ENCODE measurements at regions not wholly inside any gene's neighbourhood (a gene's known extent, or its start where the extent isn't known, plus 50 kb on each side); places are given as distances from the start of the nearest gene placed in this dataset.

DNA sequence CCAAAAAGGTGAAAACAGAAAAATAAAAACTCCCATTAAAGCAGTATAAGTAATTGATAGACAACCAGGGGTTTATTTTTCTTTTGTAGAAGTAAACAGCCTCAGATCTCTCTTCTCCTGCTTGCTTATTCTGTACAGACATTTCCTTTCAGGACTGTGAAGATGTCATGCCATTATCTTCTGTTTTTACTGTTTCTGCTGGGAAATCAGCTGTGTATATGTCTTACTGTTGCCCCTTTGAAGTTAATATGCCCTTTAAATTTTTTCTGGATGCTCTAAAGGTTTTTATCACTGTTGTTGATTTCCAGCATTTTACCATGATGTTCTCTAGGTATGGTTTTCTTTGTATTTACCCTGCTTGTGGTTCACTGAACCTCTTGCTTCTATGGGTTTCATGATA, 199.5 kb downstream of the NXNL2 start:
- DNase-seq (ENCODE audit: low spot score), result no peak

DNA sequence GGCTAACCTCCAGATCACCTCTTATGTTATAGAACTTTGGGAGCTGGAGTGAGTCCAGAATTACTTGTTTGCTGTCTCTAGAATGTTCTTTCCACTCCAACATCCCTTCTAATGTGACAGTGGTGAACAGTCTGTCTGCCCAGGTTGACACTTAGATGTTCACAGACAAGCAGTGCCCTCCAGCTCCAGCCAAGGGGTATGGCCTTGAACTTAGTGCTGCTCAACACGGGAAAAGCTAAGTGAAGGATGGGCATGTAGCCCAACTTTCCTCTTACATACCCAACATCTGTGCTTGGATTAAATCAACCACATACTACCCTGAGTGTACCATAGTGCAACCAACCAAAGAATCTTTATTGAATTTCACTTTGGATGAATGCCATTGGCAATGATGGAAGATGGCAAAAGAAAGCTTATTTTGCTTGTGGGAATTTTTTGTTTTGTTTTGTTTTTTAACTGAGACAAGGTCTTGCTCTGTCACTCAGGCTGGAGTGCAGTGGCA, 201.2 kb downstream of the NXNL2 start:
- DNase-seq (ENCODE audit: low spot score), result no peak

DNA sequence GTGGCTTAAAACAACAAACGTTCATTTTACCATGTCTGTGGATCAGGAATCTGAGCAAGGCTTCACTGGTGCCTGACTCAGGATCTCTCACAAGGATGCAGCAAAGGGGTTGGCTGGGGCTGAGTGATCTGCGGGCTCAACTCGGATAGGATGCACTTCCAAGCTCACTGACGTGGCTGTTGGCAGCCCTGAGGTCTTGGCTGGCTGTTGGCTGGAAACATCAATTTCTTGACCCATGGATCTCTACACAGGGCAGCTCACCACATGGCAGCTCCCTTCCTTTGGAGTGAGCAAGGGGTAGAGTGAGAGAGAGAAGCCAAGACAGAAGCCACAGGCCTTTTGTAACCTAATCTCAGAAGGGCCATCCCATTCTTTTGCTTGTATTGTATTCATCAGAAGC, 202.1 kb downstream of the NXNL2 start:
- DNase-seq (ENCODE audit: low spot score), result no peak

DNA sequence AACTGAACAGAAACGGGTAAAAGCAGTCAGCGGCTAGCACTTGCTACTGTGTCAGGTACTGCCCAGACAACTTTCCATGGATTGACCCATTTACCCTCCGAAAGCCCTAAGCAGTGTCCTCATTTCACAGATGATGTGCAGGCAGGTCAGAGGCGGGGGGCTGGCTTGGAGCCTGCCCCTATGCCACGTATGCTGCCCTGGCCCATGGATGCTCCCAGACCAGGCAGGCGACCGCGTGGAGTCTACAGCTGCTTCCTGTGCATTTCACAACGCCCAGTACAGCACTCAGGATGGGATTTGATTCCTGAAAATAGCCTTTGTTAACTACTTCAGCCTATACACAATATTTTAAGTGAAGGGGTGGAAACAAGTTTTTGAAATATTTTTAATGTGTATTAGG, 202.9 kb downstream of the NXNL2 start:
- DNase-seq (ENCODE audit: low spot score), result no peak

DNA sequence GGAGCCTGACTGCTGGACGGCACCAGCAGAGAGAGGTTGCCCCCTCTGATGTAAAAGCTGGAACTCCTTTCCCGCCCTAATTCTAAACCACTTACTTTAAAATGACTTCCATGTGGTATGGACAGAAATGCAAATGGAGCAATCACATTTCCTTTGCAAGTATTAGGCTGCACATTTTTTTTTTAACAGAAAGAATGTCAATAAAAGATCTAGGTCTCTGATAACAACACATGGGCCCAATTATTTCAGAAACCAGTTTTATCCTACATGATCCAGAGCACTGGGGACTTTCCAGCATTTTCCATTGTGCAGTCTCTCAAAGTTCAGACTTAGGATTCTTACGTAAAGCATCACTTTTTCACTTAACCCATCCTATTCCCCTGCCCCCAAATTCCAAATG, 203.7 kb downstream of the NXNL2 start:
- DNase-seq (ENCODE audit: low spot score), result no peak

DNA sequence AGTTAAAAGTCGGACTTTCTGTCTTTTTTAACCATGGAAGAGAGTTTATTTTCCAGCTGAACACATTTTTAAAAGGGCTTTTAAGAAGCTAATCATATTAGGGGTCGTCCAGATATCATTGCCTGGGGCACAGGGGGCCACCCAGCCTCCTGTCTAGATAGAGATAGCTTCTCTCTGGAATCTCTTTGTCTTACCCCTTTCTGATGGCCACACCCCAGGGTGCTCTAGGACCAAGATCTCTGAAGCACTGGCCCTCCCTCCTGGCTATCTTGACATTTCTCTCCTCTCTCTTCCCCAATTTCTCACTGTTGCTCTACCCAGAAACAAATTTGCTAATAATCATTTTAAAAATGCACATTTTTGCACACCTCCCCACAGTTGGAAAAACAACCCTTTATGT, 204.4 kb downstream of the NXNL2 start:
- DNase-seq (ENCODE audit: low spot score), result no peak

DNA sequence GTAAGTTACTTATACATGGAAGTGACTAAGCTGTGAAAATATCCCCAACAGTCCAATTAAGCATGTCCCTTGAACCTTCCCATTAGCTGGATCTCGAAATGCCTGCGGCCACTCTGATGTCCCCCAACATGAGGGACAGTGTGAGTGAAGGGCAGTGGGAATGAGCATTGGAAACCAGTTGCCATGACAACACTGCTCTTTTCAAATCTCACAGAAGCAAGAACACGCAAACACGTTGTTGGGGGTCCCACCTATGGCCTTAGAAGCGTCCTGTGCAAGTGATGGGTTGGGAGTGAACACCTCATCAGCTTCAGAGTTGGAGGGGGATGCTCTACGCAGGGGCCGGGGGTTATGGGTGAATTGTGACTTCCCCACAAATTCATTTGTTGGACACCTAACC, 205.9 kb downstream of the NXNL2 start:
- no peak for DNase-seq (ENCODE audit: low spot score)

DNA sequence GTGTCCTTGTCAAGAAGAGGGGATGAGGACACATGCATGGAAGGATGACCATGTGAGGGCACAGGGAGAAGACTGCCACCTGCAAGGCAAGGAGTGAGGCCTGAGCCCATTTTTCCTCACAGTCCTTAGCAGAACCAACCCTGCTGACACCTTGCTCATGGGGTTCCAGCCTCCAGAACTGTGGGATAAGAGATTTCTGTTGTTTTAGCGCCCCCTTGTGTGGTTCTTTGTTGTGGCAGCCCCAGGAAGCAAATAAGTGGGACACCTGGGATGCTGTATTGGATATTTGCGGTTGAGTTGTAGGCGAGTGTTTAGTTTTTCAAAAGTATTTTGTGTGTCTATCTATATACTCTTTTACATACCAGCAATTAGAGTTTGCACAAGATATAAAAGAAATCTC, 206.4 kb downstream of the NXNL2 start:
- no peak for DNase-seq (ENCODE audit: low spot score)

DNA sequence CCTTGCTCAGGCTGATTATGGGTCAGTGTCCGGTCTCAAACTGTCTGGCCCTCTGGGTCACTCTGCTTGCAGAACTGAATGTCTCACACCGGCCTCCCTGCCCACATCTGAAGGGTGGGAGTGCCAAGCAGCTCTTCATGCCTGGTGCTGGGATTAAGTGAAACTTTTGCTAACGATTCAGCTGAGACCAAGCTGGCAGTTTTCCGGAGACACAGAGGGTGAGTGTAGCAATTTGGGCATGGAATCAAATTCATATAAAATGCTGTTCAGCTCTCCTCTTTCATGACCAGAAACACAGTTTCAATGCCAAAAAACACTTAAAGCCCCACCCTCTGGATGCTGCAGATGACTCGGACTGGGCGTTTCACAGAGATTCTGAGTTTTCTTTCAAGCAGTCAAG, 207.5 kb downstream of the NXNL2 start:
- peak; percentile 52 for DNase-seq (ENCODE audit: low spot score)

DNA sequence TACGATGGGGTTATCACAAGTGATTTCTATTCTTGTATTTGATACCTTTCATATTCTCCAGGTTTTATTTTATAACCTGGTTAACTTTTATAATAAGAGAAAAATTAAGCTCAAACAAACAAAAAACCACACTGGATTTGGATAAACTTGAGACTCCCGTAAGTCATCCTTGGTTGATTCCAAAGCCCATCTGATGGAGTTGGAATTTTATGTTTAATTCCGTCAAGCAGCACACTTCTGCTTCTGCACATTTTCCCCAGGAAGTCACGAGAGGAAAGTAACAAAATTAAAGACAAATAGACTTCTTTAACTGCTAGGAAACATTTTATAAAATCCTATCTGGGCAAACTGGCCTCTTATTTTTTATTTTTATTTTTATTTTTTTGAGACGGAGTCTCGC, 207.9 kb downstream of the NXNL2 start:
- DNase-seq (ENCODE audit: low spot score), result no peak

DNA sequence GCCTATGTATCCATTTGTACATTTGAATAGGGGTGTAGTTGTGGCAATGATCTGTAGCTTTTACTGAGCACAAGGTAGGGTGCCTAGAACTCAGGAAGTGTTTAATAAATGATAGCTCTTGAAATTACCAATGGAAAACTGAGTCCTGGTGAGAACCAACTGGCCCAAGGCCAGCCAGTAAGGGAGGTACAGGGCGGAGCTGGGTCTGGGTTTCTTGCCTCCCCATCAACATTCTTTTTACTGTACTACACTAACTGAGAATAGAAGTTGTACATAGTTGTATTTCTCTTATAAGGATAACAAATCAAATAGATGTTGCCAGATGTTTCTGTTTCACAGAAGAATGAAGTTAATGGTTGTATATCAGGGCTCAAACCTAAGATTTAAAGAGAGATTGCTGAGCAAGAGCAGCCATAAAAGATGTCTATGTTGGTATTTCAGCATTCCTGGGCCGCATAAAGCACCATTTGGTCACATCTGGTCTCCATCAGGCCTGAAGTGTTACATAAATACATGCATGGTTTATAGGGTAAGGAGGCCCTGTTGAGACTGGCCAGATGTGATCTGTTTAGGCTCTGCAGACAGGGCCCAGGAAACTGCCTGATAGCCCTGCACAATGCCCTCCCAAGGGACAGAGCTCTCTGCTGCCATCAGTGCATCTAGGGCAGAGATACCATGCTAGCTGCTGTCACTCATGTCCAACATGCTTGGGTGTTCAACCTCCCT, 210.5 kb downstream of the NXNL2 start:
- peak; percentile 60 for DNase-seq (ENCODE audit: low spot score)

DNA sequence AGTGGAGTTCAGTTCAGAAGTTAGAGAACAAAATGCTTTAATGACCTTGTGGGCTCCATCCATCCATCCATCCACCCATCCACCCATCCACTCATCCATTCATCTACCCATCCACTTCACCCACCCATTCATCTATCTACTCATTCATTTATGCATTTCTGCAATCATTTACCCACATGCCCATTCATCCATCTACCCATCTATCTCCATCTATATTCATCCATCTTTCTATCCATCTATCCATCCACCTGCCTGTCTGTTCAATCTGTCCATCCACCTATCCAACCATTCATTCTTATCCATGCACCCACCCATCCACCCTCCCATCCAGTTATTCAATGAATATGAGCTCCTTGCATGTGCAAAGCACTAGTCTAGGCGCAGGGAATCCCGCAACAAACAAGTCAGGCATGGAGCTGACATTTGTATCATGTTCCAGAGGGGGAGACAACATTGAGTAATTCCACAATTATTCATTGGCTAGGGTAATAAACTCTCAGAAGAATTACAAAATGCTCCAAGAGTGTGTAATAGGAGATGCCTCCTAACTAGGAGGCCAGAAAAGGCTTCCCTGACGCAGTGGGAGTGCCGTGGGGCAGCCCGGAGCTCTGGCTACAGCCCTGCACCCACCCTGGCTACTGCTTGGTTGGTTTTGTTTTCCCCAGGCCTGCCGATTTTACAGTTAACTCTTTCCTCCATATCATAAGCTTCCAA, 211.2 kb downstream of the NXNL2 start:
- peak; percentile 80 for DNase-seq (ENCODE audit: low spot score)

DNA sequence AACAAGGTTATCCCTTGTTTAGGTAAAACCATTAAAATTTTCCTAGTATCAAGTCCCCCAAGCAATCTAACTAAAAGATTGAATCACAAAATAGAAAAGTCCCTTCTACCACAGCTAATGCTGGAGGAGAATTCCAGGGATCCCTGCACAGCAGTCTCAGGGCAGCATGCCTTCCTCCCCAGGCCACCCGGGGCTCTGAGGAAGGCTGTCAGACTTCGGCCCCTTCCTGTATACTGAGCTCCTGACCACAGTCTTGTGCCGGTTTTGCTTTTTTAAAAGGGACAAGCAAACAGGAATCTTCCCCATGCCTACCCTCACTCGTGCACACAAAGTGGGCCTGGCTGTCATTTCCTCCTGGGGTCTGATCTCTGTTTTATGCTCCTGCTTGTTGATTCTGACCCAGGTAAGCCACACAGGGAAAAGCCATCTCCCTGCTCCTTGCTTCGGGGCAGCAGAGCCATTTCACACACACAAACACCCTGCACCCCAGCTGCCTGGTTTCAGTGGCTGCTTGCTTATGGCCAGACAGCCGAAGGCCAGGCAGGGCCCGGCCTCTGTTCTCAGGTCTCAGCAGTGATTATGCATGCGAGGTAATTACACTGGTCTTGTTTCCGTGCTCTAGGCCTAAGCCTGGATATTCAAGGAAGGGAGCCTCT, 211.9 kb downstream of the NXNL2 start:
- DNase-seq (ENCODE audit: low spot score), result no peak

DNA sequence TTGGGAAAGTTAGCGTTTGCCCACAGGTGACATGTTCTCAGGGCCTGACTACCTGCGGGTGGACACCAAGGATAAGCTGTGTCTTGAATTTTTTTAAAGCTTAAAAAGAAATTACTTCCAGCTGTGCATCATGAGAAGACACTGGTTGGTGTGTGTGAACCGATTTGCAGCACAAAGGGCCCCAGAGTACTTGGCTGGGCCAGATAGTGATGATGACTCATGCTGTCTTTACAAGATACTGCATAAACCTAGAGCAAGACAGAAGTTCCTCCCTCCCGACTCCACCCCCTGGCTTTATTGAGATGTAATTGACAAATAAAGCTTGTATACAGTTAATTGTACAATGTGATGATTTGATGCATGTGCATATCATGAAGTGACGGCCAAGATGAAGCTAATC, 212.8 kb downstream of the NXNL2 start:
- peak; percentile 71 for DNase-seq (ENCODE audit: low spot score)

DNA sequence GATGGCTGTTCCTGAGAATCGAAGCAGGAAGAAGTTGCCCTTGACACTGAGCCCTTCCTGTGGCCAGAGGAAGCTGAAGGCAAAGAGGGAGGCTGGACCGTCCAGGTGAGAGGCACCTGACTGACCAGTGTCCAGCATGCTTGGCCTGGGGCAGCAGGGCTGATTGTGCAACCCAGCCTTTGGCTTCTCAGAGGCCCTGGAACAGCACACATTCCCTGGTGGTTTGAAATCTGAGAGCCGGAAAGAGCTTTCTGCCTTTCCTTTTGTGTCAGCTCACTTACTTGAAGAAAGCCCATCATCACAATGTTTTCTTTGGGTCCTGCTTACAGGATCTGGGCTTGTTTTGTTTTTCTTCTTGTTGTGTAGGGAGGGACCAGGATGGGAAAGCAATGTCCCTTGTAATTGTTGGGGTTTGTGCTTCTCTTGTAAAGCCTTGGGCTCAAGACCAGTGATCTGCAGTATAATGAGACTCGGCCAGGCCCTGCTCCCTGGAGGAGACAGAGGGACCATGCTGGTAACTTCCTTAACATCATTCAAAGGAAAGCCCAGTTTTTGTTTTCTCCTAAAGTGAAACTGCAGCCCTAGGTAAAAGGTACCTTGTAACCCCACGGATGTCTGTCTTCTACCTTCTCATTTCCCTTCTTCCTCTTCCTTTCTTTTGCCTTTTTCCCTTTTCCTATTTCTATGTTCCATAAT, 213.7 kb downstream of the NXNL2 start:
- DNase-seq (ENCODE audit: low spot score), result peak; percentile 32

DNA sequence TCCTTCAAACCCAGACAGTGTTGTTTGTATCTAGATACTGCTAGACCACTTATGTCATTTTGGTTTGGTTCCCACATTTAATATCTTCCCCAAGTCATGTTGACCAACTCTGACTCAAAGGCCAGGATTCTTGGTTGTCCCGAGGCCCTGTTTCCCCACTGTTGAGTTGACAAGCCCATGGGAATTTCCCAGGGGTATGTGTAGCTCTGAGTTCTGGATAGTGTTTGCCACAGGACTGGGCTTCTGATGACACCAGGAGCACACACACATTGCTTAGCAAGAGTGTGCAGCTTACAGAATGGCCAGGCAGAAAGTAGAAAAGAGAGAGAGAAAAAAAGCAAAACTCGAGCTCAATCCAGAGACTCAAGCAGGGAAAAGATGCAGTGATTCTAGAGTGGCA, 214.4 kb downstream of the NXNL2 start:
- no peak for DNase-seq (ENCODE audit: low spot score)

DNA sequence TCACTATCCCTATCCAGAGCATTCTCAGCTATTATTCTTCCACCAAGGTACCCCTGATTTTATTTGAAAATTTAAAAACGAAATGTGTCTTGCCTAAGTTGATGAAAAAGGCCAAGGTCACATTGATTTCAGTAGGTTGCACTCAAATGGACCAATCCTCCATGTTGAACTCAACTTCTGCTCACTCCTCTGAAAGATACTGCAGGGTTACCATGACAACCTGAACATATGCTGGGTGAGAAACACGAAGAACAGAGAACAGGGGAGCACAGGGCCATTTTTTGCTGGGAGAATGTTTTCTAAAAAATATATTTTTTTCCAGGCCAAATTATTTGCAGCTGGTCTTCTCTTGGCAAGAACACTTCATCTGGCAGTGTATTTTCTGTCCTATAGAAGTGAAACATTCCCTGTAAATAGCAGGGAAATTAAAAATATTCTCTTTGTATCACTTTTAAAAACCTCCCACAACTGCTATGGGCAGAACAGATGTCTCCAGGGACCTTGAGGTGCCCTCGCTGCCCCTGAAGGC, 215.9 kb downstream of the NXNL2 start:
- no peak for DNase-seq (ENCODE audit: low spot score)

DNA sequence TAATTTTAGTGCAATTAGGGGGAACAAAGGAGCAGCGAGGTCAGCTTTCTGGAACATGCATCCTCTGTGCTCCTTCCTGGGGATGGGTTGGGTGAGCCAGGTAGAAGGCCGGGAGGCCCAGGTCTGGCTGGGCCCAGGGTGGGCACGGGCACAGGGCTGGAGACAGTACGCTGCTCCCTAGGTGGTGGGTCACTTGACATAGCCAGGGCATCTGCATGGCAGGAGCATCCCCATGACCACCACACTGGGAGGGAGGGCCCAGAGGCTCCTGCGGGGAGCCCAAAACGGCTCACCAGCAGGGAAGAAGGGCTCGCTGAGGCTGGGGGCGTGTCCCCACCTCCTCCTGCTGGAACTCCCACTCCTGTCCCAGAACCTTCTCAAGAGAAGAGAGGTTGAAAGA, 216.8 kb downstream of the NXNL2 start:
- DNase-seq (ENCODE audit: low spot score), result no peak

DNA sequence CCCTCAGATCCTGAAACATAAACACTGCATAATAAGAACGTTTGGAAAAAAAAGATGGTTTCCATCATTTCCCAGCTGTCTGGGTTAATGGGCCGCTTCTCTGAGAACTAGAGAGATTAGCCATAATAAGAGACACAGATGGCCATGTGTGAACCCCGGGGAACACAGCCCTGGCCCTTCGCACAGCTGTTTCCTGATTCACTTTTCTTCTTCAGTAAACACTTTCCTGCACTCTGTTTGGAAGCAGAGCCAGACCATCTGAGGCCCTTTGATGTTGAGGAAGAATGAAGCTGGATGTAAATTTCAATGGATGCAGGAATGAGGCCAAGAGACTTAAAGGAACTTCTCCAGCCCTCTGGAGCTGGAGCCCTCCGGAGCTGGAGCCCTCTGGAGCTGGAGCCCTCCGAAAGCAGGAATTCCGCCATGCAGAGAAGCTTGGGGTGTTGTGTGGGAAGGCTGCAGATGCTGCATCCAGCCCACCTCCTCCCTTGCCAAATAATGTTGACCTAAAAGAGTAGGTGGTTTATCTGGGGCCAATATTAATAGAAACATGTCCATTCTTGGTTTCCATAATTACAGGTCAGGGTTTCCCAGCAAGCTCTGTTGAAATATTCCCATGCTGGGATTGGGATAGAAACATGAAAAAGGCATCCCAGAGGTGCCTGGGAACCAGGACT, 218.9 kb downstream of the NXNL2 start:
- no peak for DNase-seq (ENCODE audit: low spot score)

DNA sequence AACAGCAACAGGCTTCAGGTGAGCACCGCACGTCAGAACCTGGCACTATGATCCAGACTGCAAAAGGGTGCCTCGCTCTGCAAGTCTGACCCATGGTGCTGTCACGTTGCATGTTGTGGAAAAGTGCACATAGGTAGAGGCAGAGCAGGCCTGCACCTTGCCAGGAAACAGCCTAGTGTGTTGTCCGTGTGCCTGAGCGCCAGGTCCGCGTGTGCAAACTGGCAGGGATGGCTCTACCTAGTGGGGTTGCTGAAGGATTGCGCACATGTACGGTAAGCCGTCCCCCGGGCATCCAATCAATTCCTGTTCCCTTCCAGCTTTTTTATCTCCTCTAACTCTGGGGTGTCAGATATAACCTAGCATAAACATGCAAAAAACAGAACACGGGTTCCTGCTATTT, 219.5 kb downstream of the NXNL2 start:
- no peak for DNase-seq (ENCODE audit: low spot score)

DNA sequence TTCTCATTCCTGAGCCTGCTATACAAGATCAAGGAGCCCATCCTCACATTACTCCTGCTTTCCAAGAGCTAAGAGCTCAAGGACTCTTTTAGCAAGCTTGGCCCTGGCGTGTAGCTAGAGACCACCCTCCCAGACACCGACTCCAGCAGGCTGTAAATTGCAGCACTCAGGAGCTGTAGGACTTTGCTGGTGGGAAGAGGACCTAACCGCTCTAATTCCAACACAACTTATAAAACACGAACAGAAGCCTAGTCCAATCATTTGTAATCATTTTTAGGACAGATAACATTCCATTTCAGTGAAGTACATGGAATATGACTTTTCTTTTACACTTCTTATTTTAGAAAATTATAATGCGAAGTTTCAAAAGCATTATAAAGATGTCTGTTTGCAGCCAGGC, 219.9 kb downstream of the NXNL2 start:
- no peak for DNase-seq (ENCODE audit: low spot score)
